ENCODE measurements at regions not wholly inside any gene's neighbourhood (a gene's known extent, or its start where the extent isn't known, plus 50 kb on each side); places are given as distances from the start of the nearest gene placed in this dataset.
"Not testable (repeated sequence)": the region's sequence is repeated elsewhere in the genome, so short reads cannot be mapped to it uniquely, and the experiment has no call there.

- DNase-seq, result no peak
Observed at GRCh38 chr2:14417551-14417950, 215.0 kb upstream of the LRATD1 start.

- DNase-seq, result no peak
Observed at GRCh38 chr2:14418115-14418514, 214.4 kb upstream of the LRATD1 start.

DNA sequence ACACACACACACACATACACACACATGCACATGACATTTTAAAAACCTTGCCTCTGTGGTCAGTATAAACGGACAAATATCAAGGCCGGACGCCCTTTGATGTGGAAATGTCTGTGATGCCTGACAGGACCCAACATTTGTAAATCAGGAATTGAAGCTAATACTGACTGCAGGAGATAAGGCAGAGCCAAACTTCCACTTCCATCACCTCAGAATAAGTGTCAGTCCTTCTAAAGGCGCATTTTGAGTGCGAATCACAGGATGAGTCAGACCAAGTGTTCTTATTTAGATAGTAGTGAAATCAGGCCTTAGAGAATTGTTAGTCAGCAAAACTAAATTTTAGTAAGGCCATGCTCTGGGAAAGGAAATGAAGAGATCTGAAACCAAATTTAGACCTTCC, 211.7 kb upstream of the LRATD1 start:
- no peak for DNase-seq

DNA sequence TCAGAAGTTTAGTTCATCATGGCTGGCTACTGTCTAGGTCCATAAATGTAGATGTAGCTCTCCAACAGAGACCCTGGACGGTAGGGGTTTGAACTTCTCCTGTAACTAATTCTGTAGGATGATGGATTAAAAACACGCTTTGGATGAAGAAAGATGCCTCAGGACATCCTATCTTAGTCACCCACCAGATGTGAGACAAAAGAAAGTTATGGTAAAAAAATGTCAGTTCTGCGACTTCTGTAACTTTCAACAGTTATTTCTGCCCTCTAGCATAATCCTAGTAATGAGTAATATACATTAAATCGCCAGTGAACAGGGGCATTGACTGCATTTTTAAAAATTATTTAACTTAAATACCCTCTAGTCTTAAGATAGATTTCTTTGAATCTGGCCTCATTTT, 210.1 kb upstream of the LRATD1 start:
- no peak for DNase-seq

GRCh38 chr2:14423145-14423906, 209.2 kb upstream of the LRATD1 start:
- no peak for DNase-seq

- DNase-seq, result no peak
Observed at GRCh38 chr2:14424478-14425390, 207.8 kb upstream of the LRATD1 start.

- no peak for DNase-seq
Observed at GRCh38 chr2:14425869-14426268, 206.6 kb upstream of the LRATD1 start.

DNA sequence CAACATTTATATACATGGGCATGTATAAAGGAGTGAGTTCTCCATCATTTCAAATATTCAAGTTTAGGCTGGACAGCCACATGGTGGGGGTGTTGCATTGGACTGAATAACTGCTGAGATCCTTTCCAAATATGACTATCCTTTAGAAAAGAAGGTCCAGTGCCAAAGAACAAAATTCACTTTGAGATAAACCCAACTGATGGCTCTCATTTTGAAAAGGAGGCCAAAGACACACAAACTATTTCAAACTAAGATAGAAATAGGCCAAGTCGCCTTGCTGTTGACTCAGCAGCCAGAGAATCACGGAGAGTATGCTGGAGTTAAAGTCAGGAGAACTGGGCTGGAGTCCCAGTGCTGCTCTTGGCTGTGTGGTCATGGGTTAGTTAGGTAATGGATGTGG, 204.5 kb upstream of the LRATD1 start:
- no peak for DNase-seq

GRCh38 chr2:14433946-14434495, 198.5 kb upstream of the LRATD1 start:
- no peak for DNase-seq

GRCh38 chr2:14445670-14446069, 186.8 kb upstream of the LRATD1 start:
- DNase-seq, result no peak

DNA sequence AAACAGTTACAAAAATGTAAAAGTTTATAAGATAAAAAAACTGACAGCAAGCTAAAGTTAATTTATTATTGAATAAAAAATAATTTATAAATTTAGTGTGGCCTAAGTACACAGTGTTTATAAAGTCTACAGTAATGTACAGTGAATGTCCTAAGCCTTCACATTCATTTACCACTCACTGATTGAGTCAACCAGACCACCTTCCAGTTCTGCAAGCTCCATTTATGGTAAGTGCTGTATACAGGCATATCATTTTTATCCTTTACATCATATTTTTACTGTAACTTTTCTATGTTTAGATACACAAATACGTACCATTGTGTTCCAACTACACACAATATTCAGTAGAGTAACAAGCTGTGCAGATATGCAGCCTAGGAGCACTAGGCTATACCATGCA, 184.2 kb upstream of the LRATD1 start:
- no peak for DNase-seq

GRCh38 chr2:14451312-14451711, 181.2 kb upstream of the LRATD1 start:
- DNase-seq, result no peak

DNA sequence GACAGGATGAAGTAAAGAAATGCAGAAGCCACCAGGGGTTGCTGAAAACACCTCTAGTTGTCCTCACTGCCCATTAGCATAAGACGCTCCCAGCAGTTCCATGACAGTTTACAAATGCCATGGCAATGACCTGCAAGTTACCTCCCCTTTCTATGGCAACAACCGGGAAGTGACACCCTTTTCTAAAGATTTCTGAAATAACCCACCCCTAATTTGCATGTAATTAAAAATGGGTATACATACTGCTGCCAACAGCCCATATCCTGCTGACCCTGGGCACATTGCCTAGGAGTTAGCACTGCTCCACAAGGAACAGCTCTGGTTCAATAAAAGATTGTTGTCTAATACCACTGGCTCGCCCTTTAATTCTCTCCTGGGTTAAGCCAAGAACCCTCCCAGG, 178.3 kb upstream of the LRATD1 start:
- DNase-seq, result no peak

- no peak for DNase-seq
Observed at GRCh38 chr2:14459786-14460325, 172.7 kb upstream of the LRATD1 start.

DNA sequence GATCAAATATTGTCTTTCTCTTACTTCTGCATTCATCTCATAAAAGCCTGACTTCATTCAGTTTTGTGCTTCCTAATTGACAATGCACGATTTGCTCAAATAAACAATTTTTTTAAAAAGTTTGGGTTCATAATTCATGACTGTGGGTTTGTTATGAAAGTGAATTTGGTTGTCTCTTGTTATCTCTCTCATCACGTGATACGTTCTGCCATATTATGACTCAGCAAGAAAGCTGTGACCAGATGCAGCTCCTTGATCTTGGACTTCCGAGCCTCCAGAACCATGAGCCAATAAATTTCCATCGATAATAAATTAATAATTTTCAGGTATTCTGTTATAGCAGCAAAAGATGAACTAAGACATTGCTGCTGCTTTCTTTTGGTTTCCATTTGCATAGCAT, 156.5 kb upstream of the LRATD1 start:
- DNase-seq, result no peak

DNA sequence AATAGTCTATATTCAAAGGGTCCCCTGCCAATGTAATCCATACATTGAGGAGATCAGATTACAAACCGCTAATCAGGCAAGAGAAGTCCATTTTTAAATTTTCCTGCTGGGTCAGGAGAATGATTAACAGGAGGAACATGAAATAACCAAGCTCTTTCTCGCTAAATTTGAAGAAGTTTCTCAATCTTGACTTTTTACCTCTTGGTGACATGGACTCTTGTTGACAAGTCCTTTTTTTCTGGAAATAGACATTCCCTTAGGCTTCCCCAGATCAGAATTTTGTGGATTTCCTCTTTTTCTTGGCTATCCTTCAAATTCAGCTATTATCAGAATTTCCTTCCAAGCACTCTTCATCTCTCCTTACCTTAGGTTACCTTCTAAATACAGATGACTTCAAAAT, 153.0 kb upstream of the LRATD1 start:
- DNase-seq, result no peak

DNA sequence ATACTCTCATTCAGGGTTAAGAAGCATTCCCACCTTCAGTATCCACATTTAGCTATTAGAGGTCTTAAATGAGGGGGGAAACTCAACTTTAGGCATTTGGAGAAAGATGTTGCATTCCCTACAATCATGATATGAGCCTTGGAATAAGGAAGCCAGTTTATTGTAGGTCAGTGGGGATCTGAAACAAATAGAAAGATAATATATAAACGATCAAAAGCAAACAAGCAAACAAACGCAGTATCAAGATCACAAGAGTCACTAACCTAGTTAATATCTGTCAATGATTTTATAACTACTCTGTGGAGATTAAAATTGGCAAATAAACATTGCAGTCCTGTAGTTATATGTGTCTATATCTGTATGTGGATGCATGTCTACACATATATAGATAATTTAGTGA, 152.4 kb upstream of the LRATD1 start:
- DNase-seq, result no peak

DNA sequence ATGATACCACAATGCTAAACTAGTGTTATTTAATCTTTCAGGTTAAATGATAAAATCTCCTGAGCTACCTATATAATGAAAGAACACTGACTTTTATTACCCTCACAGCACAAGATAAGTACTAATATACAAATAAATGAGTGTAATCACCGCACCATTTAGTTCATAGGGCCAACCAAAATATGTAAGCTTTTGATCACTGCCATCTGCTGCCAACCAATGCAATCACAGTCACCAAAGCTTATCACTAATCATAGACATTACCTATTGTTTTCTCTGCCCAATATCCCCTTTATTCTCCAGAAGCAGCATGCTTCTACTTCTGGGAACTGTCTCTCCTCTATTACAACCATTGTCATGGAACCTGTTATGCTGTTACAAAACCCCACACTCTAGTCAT, 151.6 kb upstream of the LRATD1 start:
- DNase-seq, result no peak

- no peak for DNase-seq
Observed at GRCh38 chr2:14492920-14493503, 139.5 kb upstream of the LRATD1 start.

- DNase-seq, result no peak
Observed at GRCh38 chr2:14494759-14495158, 137.8 kb upstream of the LRATD1 start.

- no peak for DNase-seq
Observed at GRCh38 chr2:14501061-14501460, 131.5 kb upstream of the LRATD1 start.

- DNase-seq, result not testable (repeated sequence)
Observed at GRCh38 chr2:14506955-14507354, 125.6 kb upstream of the LRATD1 start.

GRCh38 chr2:14511541-14511940, 121.0 kb upstream of the LRATD1 start:
- no peak for DNase-seq

All from suppressor macrophage treated with lipopolysaccharide for 4 hours (primary cell).